ENCODE measurements at regions not wholly inside any gene's neighbourhood (a gene's known extent, or its start where the extent isn't known, plus 50 kb on each side); places are given as distances from the start of the nearest gene placed in this dataset.

- DNase-seq: no peak
Measured at GRCh38 chr6:92826633-92827032, 592.7 kb downstream of the EPHA7 start.

- DNase-seq: no peak
Measured at GRCh38 chr6:92822222-92822621, 597.1 kb downstream of the EPHA7 start.

GRCh38 chr6:92820601-92821000 is 598.8 kb downstream of the EPHA7 start:
- no peak for DNase-seq

GRCh38 chr6:92810913-92811312 is 608.4 kb downstream of the EPHA7 start:
- DNase-seq: peak; percentile 52

- DNase-seq: no peak
Measured at GRCh38 chr6:92806254-92806653, 613.1 kb downstream of the EPHA7 start.

GRCh38 chr6:92791403-92791802 is 628.0 kb downstream of the EPHA7 start:
- DNase-seq: no peak

- DNase-seq: no peak
Measured at GRCh38 chr6:92790381-92790780, 629.0 kb downstream of the EPHA7 start.

- DNase-seq: no peak
Measured at GRCh38 chr6:92784235-92784634, 635.1 kb downstream of the EPHA7 start.

- DNase-seq: peak; percentile 38
Measured at GRCh38 chr6:92779746-92780145, 639.6 kb downstream of the EPHA7 start.

- peak; percentile 42 for DNase-seq
Measured at GRCh38 chr6:92777146-92777740, 642.1 kb downstream of the EPHA7 start.

GRCh38 chr6:92770540-92770939 is 648.8 kb downstream of the EPHA7 start:
- DNase-seq: no peak

- DNase-seq: no peak
Measured at GRCh38 chr6:92767101-92767500, 652.3 kb downstream of the EPHA7 start.

GRCh38 chr6:92763680-92764079 is 655.7 kb downstream of the EPHA7 start:
- no peak for DNase-seq

GRCh38 chr6:92763274-92763584 is 656.1 kb downstream of the EPHA7 start:
- no peak for DNase-seq

- peak; percentile 65 for DNase-seq
Measured at GRCh38 chr6:92762443-92763273, 656.7 kb downstream of the EPHA7 start.

- DNase-seq: no peak
Measured at GRCh38 chr6:92759178-92759577, 660.2 kb downstream of the EPHA7 start.

- DNase-seq: no peak
Measured at GRCh38 chr6:92757925-92758324, 661.4 kb downstream of the EPHA7 start.

GRCh38 chr6:92756912-92757311 is 662.4 kb downstream of the EPHA7 start:
- DNase-seq: no peak

- no peak for DNase-seq
Measured at GRCh38 chr6:92753956-92754355, 665.4 kb downstream of the EPHA7 start.

GRCh38 chr6:92752114-92752513 is 667.2 kb downstream of the EPHA7 start:
- DNase-seq: no peak

GRCh38 chr6:92748131-92748530 is 671.2 kb downstream of the EPHA7 start:
- DNase-seq: no peak

- no peak for DNase-seq
Measured at GRCh38 chr6:92737983-92738382, 681.4 kb downstream of the EPHA7 start.

- no peak for DNase-seq
Measured at GRCh38 chr6:92723390-92723931, 695.9 kb downstream of the EPHA7 start.

GRCh38 chr6:92719773-92720172 is 699.6 kb downstream of the EPHA7 start:
- DNase-seq: no peak

Data from renal pelvis (tissue), 1 donor.